HG03575 (cell line): ENCODE measurements at regions not wholly inside any gene's neighbourhood (a gene's known extent, or its start where the extent isn't known, plus 50 kb on each side); places are given as distances from the start of the nearest gene placed in this dataset.
A peak's percentile ranks its signal among the peaks of the same experiment; 100 is the strongest.
"Not testable (repeated sequence)": the region's sequence is repeated elsewhere in the genome, so short reads cannot be mapped to it uniquely, and the experiment has no call there.

Source experiments
- ATAC-seq: cut with Tn5 transposase; IDR thresholded peaks from one replicate; pipeline ENCODE4 v1.9.1; 2021; ENCODE audit not compliant: unreplicated experiment, insufficient number of reproducible peaks, low FRiP score; ENCODE audit errors: extremely low read depth

- ATAC-seq: no peak
Observed at GRCh38 chr2:397521-397920, 109.6 kb upstream of the ALKAL2 start.

GRCh38 chr2:396903-397302 lies 109.0 kb upstream of the ALKAL2 start:
- no peak for ATAC-seq

DNA sequence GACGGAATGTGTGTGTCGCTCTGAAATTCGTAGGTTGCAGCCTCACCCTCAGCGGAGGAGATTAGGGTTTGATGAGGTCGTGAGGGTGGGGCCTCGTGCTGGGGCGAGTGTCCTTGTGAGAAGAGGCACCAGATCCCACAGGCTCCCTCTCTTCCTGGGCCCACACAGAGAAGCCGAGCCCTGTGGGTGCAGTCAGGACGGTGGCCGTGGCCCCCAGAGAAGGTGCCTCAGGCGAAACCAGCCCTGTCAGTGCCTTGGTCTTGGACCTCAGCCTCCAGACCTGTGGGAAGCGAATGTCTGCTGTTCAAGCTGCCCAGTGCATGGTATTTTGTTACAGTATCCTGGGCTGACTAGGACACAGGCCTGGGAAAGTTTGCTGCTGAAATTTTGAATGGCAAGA lies 108.0 kb upstream of the ALKAL2 start:
- ATAC-seq: no peak

GRCh38 chr2:393711-394696 lies 106.1 kb upstream of the ALKAL2 start:
- ATAC-seq: peak; percentile 75

GRCh38 chr2:392926-393280 lies 105.0 kb upstream of the ALKAL2 start:
- no peak for ATAC-seq

GRCh38 chr2:392181-392925 lies 104.5 kb upstream of the ALKAL2 start:
- no peak for ATAC-seq

DNA sequence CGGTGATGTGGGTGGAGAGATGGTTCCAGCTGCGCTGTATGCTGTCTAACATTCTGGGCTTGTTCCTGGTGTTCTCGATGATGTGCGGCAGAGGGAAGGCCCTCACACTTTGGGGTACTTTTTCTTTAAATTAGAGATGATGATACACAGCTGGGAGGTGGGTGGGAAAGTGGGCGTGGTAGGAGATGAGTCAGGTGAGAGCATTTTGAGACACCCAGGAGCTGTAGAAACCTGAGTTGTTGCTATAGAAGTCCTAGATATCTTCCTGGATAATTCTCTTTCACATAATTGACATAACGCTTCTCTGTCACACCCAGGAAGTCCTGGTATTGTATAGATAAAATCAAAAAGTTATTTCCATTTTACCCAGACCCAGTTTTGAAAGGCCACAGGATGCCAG lies 103.8 kb upstream of the ALKAL2 start:
- no peak for ATAC-seq

GRCh38 chr2:390959-391358 lies 103.1 kb upstream of the ALKAL2 start:
- ATAC-seq: no peak

DNA sequence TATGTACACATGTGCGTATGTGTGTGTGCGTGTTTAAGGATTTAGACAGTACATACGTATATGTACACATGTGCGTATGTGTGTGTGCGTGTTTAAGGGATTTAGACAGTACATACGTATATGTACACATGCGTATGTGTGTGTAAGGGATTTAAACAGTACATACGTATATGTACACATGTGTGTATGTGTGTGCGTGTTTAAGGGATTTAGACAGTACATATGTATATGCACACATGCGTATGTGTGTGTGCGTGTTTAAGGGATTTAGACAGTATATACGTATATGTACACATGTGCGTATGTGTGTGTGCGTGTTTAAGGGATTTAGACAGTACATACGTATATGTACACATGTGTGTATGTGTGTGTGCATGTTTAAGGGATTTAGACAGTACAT lies 102.1 kb upstream of the ALKAL2 start:
- ATAC-seq: not testable (repeated sequence)

GRCh38 chr2:388752-389151 lies 100.9 kb upstream of the ALKAL2 start:
- not testable (repeated sequence) for ATAC-seq

DNA sequence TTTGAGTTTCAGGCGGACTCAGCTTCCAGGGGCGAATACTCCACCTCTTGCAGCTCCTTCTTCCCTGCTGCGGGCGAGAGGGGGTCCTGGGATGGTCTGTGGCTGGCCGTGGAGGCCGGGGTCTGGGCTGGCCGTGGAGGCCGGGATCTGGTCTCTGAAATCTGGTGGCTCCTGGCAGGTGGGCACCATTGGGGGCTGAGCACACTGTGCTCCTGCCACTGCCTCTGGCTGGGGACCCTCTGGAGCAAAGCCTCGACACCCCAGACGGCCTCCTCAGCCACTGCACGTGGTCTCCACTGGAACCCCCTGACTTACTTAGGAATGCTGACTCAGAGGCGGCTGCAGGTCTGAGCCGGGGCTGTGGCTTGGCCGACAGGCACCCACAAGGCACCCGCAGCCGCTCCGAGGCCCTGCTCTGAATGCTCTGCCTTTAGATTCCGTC lies 100.1 kb upstream of the ALKAL2 start:
- no peak for ATAC-seq

DNA sequence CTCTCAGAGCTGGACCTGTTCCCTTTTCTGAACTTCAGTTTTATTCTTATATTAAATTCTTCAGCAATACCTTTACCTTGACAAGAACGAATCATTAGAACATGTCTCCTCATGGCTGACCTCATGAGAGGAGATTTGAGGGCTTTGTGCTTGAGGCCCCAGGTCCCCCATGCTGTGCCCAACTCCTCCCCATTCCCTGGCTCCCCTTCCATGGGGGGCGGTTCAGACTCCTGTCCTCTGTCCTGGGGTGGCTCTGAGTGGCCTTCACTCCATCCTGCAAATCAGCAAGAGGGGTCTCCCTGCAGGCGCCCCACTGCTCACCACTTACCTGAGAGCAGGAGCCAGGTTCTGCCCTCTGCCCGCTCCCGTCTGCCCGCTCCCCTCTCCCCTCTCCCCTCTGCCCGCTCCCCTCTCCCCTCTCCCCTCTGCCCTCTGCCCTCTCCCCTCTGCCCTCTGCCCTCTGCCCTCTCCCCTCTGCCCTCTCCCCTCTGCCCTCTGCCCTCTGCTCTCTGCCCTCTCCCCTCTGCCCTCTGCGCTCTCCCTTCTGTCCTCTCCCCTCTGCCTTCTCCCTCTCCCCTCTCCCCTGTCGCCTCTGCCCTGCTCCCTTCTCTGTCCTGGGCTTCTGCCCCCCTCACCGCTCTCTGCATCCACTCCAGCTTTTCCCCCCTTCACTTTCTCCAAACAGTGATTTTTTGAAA lies 98.7 kb upstream of the ALKAL2 start:
- ATAC-seq: no peak

- no peak for ATAC-seq
Observed at GRCh38 chr2:385785-386184, 97.9 kb upstream of the ALKAL2 start.

- no peak for ATAC-seq
Observed at GRCh38 chr2:385061-385460, 97.2 kb upstream of the ALKAL2 start.

- ATAC-seq: no peak
Observed at GRCh38 chr2:383888-384287, 96.0 kb upstream of the ALKAL2 start.

- ATAC-seq: no peak
Observed at GRCh38 chr2:383178-383577, 95.3 kb upstream of the ALKAL2 start.

DNA sequence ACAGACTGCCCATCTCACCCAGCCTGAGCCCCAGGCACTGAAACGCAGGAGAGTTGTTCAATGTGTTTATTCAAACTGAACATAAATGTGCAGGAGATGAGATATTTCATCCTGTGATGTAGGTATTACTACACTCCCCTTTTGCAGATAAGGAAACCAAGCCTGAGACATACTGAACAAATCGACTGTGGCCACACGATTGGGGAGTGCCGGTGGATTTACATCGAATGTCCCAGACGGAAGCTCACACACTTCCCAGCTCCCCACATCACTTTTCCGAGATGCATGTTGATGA lies 94.8 kb upstream of the ALKAL2 start:
- no peak for ATAC-seq

- no peak for ATAC-seq
Observed at GRCh38 chr2:381941-382727, 94.2 kb upstream of the ALKAL2 start.

DNA sequence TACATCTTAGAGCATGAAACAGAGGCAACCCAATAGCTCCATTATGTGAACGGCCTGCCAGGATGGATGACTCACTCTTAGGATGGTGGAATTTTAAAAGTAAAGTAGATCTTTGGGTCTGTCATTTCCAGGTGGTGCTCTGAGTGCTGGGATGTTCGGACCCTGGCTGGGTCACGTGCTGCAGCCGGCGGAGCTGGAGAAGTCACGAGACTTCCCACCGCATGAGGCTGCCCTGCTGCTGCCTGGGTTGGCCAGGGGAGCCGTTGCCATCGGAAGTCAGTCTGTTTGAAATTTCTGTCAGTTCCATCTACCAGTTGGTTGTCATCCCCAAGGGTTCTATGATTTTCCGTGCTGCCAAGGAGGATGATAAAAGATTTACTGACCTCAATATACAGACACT lies 93.3 kb upstream of the ALKAL2 start:
- no peak for ATAC-seq
